ENCODE measurements at regions not wholly inside any gene's neighbourhood (a gene's known extent, or its start where the extent isn't known, plus 50 kb on each side); places are given as distances from the start of the nearest gene placed in this dataset.

DNA sequence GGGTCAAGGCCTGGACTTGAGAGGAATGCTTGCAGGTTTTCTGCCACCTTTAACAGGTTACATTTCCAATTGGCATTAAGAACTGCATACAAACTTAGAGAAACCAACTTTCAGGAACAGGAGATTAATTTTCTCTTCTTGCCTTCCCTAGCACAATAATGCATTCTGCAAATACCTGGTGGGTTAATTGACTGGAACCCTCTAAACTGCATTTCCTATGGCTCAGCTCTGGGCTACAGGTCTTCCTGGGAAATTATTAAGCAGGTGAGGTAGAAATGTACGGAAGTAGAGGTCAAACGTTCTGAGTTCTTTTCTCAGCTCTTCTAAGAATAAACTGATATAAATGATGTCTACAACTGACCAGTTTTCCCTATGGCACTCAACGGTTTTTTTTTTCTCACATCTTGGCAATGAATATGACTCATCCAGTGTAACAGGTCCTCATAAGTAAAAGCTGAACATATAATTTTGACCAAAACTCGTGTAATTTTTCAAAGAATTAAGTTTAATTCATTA lies 144.9 kb upstream of the PELI2 start:
- Mint-ChIP-seq H3K9me3 (peaks cover 0 to 2% (median 0%) of the 10 kb centered on the region in 7 donors), H3K4me1 (no peaks in the 10 kb centered on the region), H3K27me3 (no peaks in the 10 kb centered on the region), H3K27ac (no peak overlapping the region), H3K4me3 (no peak overlapping the region), H3K36me3 (no peaks in the 10 kb centered on the region)
- no peak for ATAC-seq (ENCODE audit: low read depth in 2 of 2)
- Histone ChIP-seq H3K27me3 (ENCODE audit: control insufficient read depth, insufficient read depth, low read length) (no peaks in the 10 kb centered on the region), H3K4me3 (ENCODE audit: low read depth, low read length) (no peak overlapping the region), H3K9me3 (ENCODE audit: control insufficient read depth in 2 of 2, low read length in 2 of 2) (no peaks in the 10 kb centered on the region), H3K27ac (ENCODE audit: insufficient read depth, low read length, poor library complexity, severe bottlenecking) (no peak overlapping the region), H3K4me1 (ENCODE audit: control insufficient read depth, insufficient read depth, low read length, poor library complexity, severe bottlenecking) (no peaks in the 10 kb centered on the region), H3K36me3 (ENCODE audit: control insufficient read depth, insufficient read depth, low read length) (no peaks in the 10 kb centered on the region)
- no peak for DNase-seq

DNA sequence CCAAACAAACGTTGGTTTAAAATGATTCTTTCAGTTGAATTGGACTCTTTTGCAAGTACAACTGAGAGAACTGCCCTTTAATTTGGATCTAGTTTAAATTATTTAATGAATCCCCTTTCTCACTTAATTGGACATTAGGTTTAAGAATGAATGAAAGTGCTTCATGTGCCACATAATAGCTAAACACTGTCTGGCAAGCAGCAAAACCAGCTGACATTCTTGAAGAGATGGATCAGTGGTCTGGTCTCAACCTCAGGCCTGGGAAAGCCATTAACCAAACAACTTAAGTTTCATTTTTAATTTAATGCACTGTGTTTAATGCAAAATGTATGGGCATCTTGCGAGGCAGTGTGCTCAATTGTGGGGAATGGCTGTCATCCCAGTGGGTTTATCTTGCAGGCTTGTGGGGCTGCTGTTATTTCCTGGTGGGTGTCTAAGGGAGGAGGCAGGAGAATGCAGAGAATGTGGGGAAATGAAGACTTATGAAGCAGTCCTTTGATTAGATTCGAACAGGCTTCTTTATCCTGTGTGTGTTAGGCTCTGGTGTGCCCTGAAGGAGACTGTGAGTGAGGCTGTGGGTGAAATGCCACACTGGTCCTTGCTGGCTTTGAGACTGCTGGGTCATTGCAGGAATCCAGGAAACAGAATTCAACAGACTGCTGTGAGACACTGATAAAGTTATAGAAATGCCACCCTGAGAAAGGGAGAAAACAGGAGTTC lies 144.1 kb upstream of the PELI2 start:
- Mint-ChIP-seq H3K27me3 (no peaks in the 10 kb centered on the region), H3K9me3 (peaks cover 0 to 3% (median 0%) of the 10 kb centered on the region in 7 donors), H3K36me3 (no peaks in the 10 kb centered on the region), H3K27ac (no peak overlapping the region), H3K4me3 (no peak overlapping the region), H3K4me1 (no peaks in the 10 kb centered on the region)
- Histone ChIP-seq H3K4me1 (ENCODE audit: control insufficient read depth, insufficient read depth, low read length, poor library complexity, severe bottlenecking) (no peaks in the 10 kb centered on the region), H3K27me3 (ENCODE audit: control insufficient read depth, insufficient read depth, low read length) (no peaks in the 10 kb centered on the region), H3K4me3 (ENCODE audit: low read depth, low read length) (no peak overlapping the region), H3K9me3 (ENCODE audit: control insufficient read depth in 2 of 2, low read length in 2 of 2) (no peaks in the 10 kb centered on the region), H3K36me3 (ENCODE audit: control insufficient read depth, insufficient read depth, low read length) (no peaks in the 10 kb centered on the region), H3K27ac (ENCODE audit: insufficient read depth, low read length, poor library complexity, severe bottlenecking) (no peak overlapping the region)
- DNase-seq: no peak
- ATAC-seq (ENCODE audit: low read depth in 2 of 2): no peak

DNA sequence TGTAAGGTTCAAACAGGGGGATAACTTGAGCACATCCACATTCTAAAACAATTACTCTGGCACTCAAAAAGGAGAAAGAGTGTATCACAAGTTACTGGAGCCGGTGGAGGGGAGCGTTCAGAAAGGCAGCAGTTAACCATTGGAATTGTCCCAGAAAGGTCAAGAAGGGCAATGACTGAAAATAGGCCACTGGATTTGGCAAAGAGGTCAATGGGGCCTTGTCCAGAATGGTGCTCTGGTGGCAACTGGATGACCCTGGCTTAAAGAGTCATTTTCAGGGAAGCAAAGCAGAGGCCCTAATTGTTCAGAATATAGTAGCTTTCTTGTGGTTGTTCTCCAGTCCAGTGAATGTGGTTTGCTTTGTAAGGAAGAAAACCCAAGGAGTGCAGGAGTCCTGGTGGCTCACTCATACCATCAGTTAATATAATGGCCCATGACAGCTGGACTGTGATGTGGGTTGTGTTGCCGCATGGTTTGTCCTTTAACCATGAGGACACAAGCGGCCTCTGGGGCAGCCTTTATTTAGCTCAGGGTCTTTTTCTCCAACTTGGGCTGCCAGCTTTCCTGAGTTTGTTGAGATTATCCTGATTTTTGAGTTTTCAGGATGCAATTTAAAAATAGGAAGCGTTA lies 142.8 kb upstream of the PELI2 start:
- Mint-ChIP-seq H3K9me3 (peaks cover 0 to 3% (median 0%) of the 10 kb centered on the region in 7 donors), H3K4me3 (no peak overlapping the region), H3K27ac (no peak overlapping the region)

DNA sequence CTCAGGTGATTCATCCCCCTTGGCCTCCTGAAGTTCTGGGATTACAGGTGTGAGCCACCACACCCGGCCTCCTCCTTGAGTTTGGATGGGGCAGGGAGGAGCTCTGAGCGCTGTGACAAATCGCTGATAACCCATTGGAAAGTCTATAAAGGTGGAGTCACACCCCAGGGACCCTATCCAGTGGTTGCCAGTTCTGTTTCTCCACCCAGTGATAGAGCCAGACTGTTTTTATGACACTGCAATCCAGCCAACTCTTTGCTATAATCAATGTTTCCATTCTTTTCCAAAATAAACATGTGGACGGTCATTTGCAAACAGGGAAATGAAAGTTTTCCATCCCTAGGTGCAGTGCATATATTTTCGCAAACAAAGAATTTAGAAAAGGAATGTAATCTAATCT lies 142.0 kb upstream of the PELI2 start:
- Mint-ChIP-seq H3K27me3 (no peaks in the 10 kb centered on the region), H3K36me3 (no peaks in the 10 kb centered on the region), H3K27ac (no peak overlapping the region), H3K4me1 (no peaks in the 10 kb centered on the region), H3K9me3 (peaks cover 0 to 6% (median 0%) of the 10 kb centered on the region in 7 donors), H3K4me3 (no peak overlapping the region)
- Histone ChIP-seq H3K27me3 (ENCODE audit: control insufficient read depth, insufficient read depth, low read length) (peaks cover 1% of the 10 kb centered on the region), H3K4me3 (ENCODE audit: low read depth, low read length) (no peak overlapping the region), H3K36me3 (ENCODE audit: control insufficient read depth, insufficient read depth, low read length) (no peaks in the 10 kb centered on the region), H3K27ac (ENCODE audit: insufficient read depth, low read length, poor library complexity, severe bottlenecking) (no peak overlapping the region), H3K9me3 (ENCODE audit: control insufficient read depth in 2 of 2, low read length in 2 of 2) (no peaks in the 10 kb centered on the region), H3K4me1 (ENCODE audit: control insufficient read depth, insufficient read depth, low read length, poor library complexity, severe bottlenecking) (no peaks in the 10 kb centered on the region)
- ATAC-seq (ENCODE audit: low read depth in 2 of 2) (no peak), DNase-seq (no peak)

More for the DNA sequence above, 142.8 kb upstream of the PELI2 start:
- no peaks in the 10 kb centered on the region for H3K27me3 Mint-ChIP-seq
- ATAC-seq (ENCODE audit: low read depth in 2 of 2) (no peak), DNase-seq (no peak)
- H3K4me1 Mint-ChIP-seq: no peaks in the 10 kb centered on the region
- Histone ChIP-seq H3K36me3 (ENCODE audit: control insufficient read depth, insufficient read depth, low read length) (no peaks in the 10 kb centered on the region), H3K9me3 (ENCODE audit: control insufficient read depth in 2 of 2, low read length in 2 of 2) (no peaks in the 10 kb centered on the region), H3K4me3 (ENCODE audit: low read depth, low read length) (no peak overlapping the region), H3K27ac (ENCODE audit: insufficient read depth, low read length, poor library complexity, severe bottlenecking) (no peak overlapping the region), H3K4me1 (ENCODE audit: control insufficient read depth, insufficient read depth, low read length, poor library complexity, severe bottlenecking) (no peaks in the 10 kb centered on the region), H3K27me3 (ENCODE audit: control insufficient read depth, insufficient read depth, low read length) (peaks cover 1% of the 10 kb centered on the region)
- H3K36me3 Mint-ChIP-seq: no peaks in the 10 kb centered on the region

DNA sequence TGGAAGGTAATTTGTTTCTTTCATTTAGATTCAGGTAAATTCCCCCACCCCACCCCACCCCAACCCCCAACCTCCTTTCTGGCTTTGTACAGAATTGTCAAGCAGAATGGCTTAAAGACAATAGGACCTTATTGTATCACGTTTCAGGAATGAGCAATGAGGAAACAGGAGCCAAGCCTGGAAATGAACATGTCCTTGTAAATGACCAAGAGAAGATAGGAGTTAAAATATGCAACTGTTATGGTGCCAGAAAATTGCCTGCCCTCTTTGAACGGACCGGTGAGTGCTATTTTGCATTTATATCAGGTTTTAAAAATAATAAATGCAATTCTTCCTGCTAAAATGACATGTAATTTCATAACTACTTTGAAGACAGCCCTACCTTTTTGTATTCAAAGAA lies 141.6 kb upstream of the PELI2 start:
- Mint-ChIP-seq H3K27me3 (no peaks in the 10 kb centered on the region), H3K4me1 (no peaks in the 10 kb centered on the region), H3K9me3 (peaks cover 0 to 10% (median 1%) of the 10 kb centered on the region in 7 donors), H3K27ac (no peak overlapping the region), H3K36me3 (no peaks in the 10 kb centered on the region), H3K4me3 (no peak overlapping the region)
- H3K4me1 ChIP-seq (ENCODE audit: control insufficient read depth, insufficient read depth, low read length, poor library complexity, severe bottlenecking): no peaks in the 10 kb centered on the region
- no peaks in the 10 kb centered on the region for H3K36me3 ChIP-seq (ENCODE audit: control insufficient read depth, insufficient read depth, low read length)
- ATAC-seq (ENCODE audit: low read depth in 2 of 2): no peak
- H3K9me3 ChIP-seq (ENCODE audit: control insufficient read depth in 2 of 2, low read length in 2 of 2): no peaks in the 10 kb centered on the region
- no peak overlapping the region for H3K27ac ChIP-seq (ENCODE audit: insufficient read depth, low read length, poor library complexity, severe bottlenecking)
- H3K4me3 ChIP-seq (ENCODE audit: low read depth, low read length): no peak overlapping the region
- H3K27me3 ChIP-seq (ENCODE audit: control insufficient read depth, insufficient read depth, low read length): peaks cover 1% of the 10 kb centered on the region
- DNase-seq: no peak

DNA sequence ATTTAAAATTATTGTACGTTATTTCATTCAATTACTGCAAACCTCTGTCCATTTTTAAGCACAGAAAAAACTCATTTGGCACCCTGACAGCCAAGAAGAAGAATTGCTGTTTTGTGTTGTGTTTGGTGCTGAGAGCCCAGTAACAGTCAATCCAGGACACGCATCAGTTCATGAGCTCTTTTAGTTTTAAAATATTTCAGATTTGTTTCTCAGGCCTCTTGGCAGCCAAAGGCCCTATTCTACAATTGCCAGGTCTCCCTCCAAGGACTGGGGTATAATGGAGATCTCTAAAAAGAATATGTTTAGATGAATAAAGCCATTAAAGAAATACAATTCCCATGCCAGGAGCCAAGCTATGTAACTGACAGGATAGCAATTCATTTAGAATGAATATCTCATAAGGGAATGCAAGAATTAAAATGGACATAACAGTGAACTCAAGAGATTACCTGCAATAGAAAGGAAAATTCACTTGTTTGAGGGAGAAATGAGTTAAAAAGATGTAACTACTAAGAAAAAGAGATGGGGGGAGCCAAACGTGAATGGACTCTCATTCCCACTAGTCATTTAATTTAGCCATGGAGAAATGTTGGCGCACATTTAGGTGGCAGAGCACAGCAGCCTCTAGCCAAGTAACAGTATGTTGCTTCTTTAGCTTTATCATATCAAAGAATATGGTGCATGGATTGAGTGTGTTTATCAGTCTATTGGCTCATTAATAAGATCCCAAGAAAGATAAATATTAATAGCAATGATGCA lies 140.6 kb upstream of the PELI2 start:
- no peaks in the 10 kb centered on the region for H3K9me3 ChIP-seq (ENCODE audit: control insufficient read depth in 2 of 2, low read length in 2 of 2)
- ATAC-seq (ENCODE audit: low read depth in 2 of 2): no peak
- H3K27ac Mint-ChIP-seq: no peak overlapping the region
- DNase-seq: no peak
- H3K4me1 Mint-ChIP-seq: no peaks in the 10 kb centered on the region
- no peaks in the 10 kb centered on the region for H3K4me1 ChIP-seq (ENCODE audit: control insufficient read depth, insufficient read depth, low read length, poor library complexity, severe bottlenecking)
- H3K4me3 Mint-ChIP-seq: no peak overlapping the region
- H3K36me3 Mint-ChIP-seq: no peaks in the 10 kb centered on the region
- H3K27me3 ChIP-seq (ENCODE audit: control insufficient read depth, insufficient read depth, low read length): peaks cover 1% of the 10 kb centered on the region
- no peaks in the 10 kb centered on the region for H3K27me3 Mint-ChIP-seq
- no peak overlapping the region for H3K27ac ChIP-seq (ENCODE audit: insufficient read depth, low read length, poor library complexity, severe bottlenecking)
- H3K9me3 Mint-ChIP-seq: peaks cover 0 to 10% (median 1%) of the 10 kb centered on the region in 7 donors
- no peaks in the 10 kb centered on the region for H3K36me3 ChIP-seq (ENCODE audit: control insufficient read depth, insufficient read depth, low read length)
- no peak overlapping the region for H3K4me3 ChIP-seq (ENCODE audit: low read depth, low read length)

DNA sequence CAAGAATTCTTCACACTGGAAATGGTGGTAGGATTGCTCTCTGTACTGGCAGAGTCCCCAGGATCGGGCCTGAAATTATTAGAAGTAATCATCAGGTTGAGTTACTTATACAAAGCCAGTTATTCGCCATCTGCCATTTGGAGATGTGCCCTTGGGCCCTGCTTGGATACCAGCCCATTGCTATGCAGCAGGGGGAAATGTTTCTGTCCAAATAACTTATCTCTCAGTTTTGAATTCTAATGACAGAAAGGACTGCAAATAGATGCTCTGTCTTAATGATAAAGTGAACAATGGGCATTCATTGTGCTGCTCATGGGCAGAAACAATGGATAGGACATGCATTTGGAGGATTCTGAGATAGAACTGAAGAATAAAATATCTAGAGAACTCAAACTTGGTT lies 139.1 kb upstream of the PELI2 start:
- ATAC-seq (ENCODE audit: low read depth in 2 of 2): no peak
- Histone ChIP-seq H3K4me3 (ENCODE audit: low read depth, low read length) (no peak overlapping the region), H3K4me1 (ENCODE audit: control insufficient read depth, insufficient read depth, low read length, poor library complexity, severe bottlenecking) (no peaks in the 10 kb centered on the region), H3K9me3 (ENCODE audit: control insufficient read depth in 2 of 2, low read length in 2 of 2) (no peaks in the 10 kb centered on the region), H3K27ac (ENCODE audit: insufficient read depth, low read length, poor library complexity, severe bottlenecking) (no peak overlapping the region), H3K27me3 (ENCODE audit: control insufficient read depth, insufficient read depth, low read length) (peaks cover 1% of the 10 kb centered on the region), H3K36me3 (ENCODE audit: control insufficient read depth, insufficient read depth, low read length) (no peaks in the 10 kb centered on the region)
- Mint-ChIP-seq H3K4me3 (no peak overlapping the region), H3K36me3 (no peaks in the 10 kb centered on the region), H3K4me1 (no peaks in the 10 kb centered on the region), H3K27me3 (no peaks in the 10 kb centered on the region), H3K9me3 (peaks cover 0 to 10% (median 1%) of the 10 kb centered on the region in 7 donors), H3K27ac (no peak overlapping the region)
- no peak for DNase-seq
